ENCODE measurements at regions not wholly inside any gene's neighbourhood (a gene's known extent, or its start where the extent isn't known, plus 50 kb on each side); places are given as distances from the start of the nearest gene placed in this dataset.
A peak's percentile ranks its signal among the peaks of the same experiment; 100 is the strongest.
"Not testable (repeated sequence)": the region's sequence is repeated elsewhere in the genome, so short reads cannot be mapped to it uniquely, and the experiment has no call there.

DNA sequence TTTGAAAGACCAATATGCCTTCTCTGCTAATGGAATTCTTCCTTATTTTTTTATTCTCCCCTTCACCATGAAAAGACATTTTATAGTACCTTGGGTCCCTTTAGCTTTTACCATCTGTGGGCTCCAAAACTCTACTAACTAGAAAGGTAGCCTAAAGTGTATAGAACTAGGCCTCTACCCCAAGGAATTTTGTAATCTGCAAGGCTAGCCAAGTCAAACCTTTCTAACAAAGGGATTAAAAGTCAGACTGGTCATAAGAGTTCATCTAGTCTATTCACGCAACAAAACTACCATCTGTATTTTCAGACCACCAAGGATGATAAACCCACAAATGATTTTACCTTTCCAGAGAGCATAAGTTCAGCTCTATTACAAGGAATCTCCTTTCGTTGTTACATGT lies 189.5 kb upstream of the DCAF8L1 start:
- Histone ChIP-seq H3K4me1 (ENCODE audit: control insufficient read depth, insufficient read depth, low read length) (no peaks in the 10 kb centered on the region), H3K27ac (ENCODE audit: low read depth, low read length) (no peak overlapping the region), H3K4me3 (ENCODE audit: low read depth, low read length) (no peak overlapping the region), H3K9me3 (ENCODE audit: control insufficient read depth, insufficient read depth, low read length) (no peaks in the 10 kb centered on the region), H3K27me3 (ENCODE audit: control insufficient read depth, insufficient read depth, low read length) (no peaks in the 10 kb centered on the region), H3K36me3 (ENCODE audit: control insufficient read depth, insufficient read depth, low read length) (no peaks in the 10 kb centered on the region)
- no peak for DNase-seq (ENCODE audit: low read depth in 4 of 6, low spot score in 6 of 6)
- WGBS (ENCODE audit: insufficient coverage) = 83% methylated on average over 1 of the region's 2 CpGs

GRCh38 chrX:28158019-28158777 lies 176.9 kb upstream of the DCAF8L1 start:
- no peaks in the 10 kb centered on the region for H3K4me1 ChIP-seq (ENCODE audit: control insufficient read depth, insufficient read depth, low read length)
- H3K36me3 ChIP-seq (ENCODE audit: control insufficient read depth, insufficient read depth, low read length) = no peaks in the 10 kb centered on the region
- no peak overlapping the region for H3K4me3 ChIP-seq (ENCODE audit: low read depth, low read length)
- DNase-seq (ENCODE audit: low read depth in 4 of 6, low spot score in 6 of 6) = peak in 1 of 6 donors; percentile 3
- H3K27ac ChIP-seq (ENCODE audit: low read depth, low read length) = no peak overlapping the region
- no peaks in the 10 kb centered on the region for H3K27me3 ChIP-seq (ENCODE audit: control insufficient read depth, insufficient read depth, low read length)
- H3K9me3 ChIP-seq (ENCODE audit: control insufficient read depth, insufficient read depth, low read length) = no peaks in the 10 kb centered on the region
- 36% methylated on average over 4 of the region's 9 CpGs for WGBS (ENCODE audit: insufficient coverage)

- not testable (repeated sequence) for H3K27ac ChIP-seq (ENCODE audit: low read depth, low read length); DNase-seq (ENCODE audit: low read depth in 4 of 6, low spot score in 6 of 6); H3K9me3 ChIP-seq (ENCODE audit: control insufficient read depth, insufficient read depth, low read length); H3K36me3 ChIP-seq (ENCODE audit: control insufficient read depth, insufficient read depth, low read length); H3K4me3 ChIP-seq (ENCODE audit: low read depth, low read length); H3K4me1 ChIP-seq (ENCODE audit: control insufficient read depth, insufficient read depth, low read length); H3K27me3 ChIP-seq (ENCODE audit: control insufficient read depth, insufficient read depth, low read length)
- WGBS (ENCODE audit: insufficient coverage) = 80% methylated on average over 9 of the region's 9 CpGs
Measured at GRCh38 chrX:28152263-28152662, 171.0 kb upstream of the DCAF8L1 start.

- no peaks in the 10 kb centered on the region for H3K4me1 ChIP-seq (ENCODE audit: control insufficient read depth, insufficient read depth, low read length)
- H3K27ac ChIP-seq (ENCODE audit: low read depth, low read length) = no peak overlapping the region
- H3K9me3 ChIP-seq (ENCODE audit: control insufficient read depth, insufficient read depth, low read length) = no peaks in the 10 kb centered on the region
- H3K27me3 ChIP-seq (ENCODE audit: control insufficient read depth, insufficient read depth, low read length) = no peaks in the 10 kb centered on the region
- no CpG with 5 or more reads among the region's 6 CpGs for WGBS (ENCODE audit: insufficient coverage)
- H3K4me3 ChIP-seq (ENCODE audit: low read depth, low read length) = no peak overlapping the region
- no peak for DNase-seq (ENCODE audit: low read depth in 4 of 6, low spot score in 6 of 6)
- no peaks in the 10 kb centered on the region for H3K36me3 ChIP-seq (ENCODE audit: control insufficient read depth, insufficient read depth, low read length)
Measured at GRCh38 chrX:28135378-28136047, 154.3 kb upstream of the DCAF8L1 start.

GRCh38 chrX:28133763-28134162 lies 152.5 kb upstream of the DCAF8L1 start:
- H3K36me3 ChIP-seq (ENCODE audit: control insufficient read depth, insufficient read depth, low read length) = no peaks in the 10 kb centered on the region
- no peak overlapping the region for H3K27ac ChIP-seq (ENCODE audit: low read depth, low read length)
- WGBS (ENCODE audit: insufficient coverage) = 55% methylated on average over 2 of the region's 4 CpGs
- H3K4me1 ChIP-seq (ENCODE audit: control insufficient read depth, insufficient read depth, low read length) = no peaks in the 10 kb centered on the region
- H3K9me3 ChIP-seq (ENCODE audit: control insufficient read depth, insufficient read depth, low read length) = no peaks in the 10 kb centered on the region
- no peak for DNase-seq (ENCODE audit: low read depth in 4 of 6, low spot score in 6 of 6)
- H3K27me3 ChIP-seq (ENCODE audit: control insufficient read depth, insufficient read depth, low read length) = no peaks in the 10 kb centered on the region
- no peak overlapping the region for H3K4me3 ChIP-seq (ENCODE audit: low read depth, low read length)

- H3K4me1 ChIP-seq (ENCODE audit: control insufficient read depth, insufficient read depth, low read length) = no peaks in the 10 kb centered on the region
- H3K4me3 ChIP-seq (ENCODE audit: low read depth, low read length) = no peak overlapping the region
- H3K27me3 ChIP-seq (ENCODE audit: control insufficient read depth, insufficient read depth, low read length) = no peaks in the 10 kb centered on the region
- DNase-seq (ENCODE audit: low read depth in 4 of 6, low spot score in 6 of 6) = no peak
- no peak overlapping the region for H3K27ac ChIP-seq (ENCODE audit: low read depth, low read length)
- 75% methylated on average over 2 of the region's 3 CpGs for WGBS (ENCODE audit: insufficient coverage)
- H3K36me3 ChIP-seq (ENCODE audit: control insufficient read depth, insufficient read depth, low read length) = no peaks in the 10 kb centered on the region
- no peaks in the 10 kb centered on the region for H3K9me3 ChIP-seq (ENCODE audit: control insufficient read depth, insufficient read depth, low read length)
Measured at GRCh38 chrX:28127662-28128061, 146.4 kb upstream of the DCAF8L1 start.

GRCh38 chrX:28126886-28127285 lies 145.6 kb upstream of the DCAF8L1 start:
- no peak for DNase-seq (ENCODE audit: low read depth in 4 of 6, low spot score in 6 of 6)
- H3K27ac ChIP-seq (ENCODE audit: low read depth, low read length) = no peak overlapping the region
- no peaks in the 10 kb centered on the region for H3K9me3 ChIP-seq (ENCODE audit: control insufficient read depth, insufficient read depth, low read length)
- H3K4me1 ChIP-seq (ENCODE audit: control insufficient read depth, insufficient read depth, low read length) = no peaks in the 10 kb centered on the region
- no peak overlapping the region for H3K4me3 ChIP-seq (ENCODE audit: low read depth, low read length)
- no peaks in the 10 kb centered on the region for H3K27me3 ChIP-seq (ENCODE audit: control insufficient read depth, insufficient read depth, low read length)
- H3K36me3 ChIP-seq (ENCODE audit: control insufficient read depth, insufficient read depth, low read length) = no peaks in the 10 kb centered on the region

DNA sequence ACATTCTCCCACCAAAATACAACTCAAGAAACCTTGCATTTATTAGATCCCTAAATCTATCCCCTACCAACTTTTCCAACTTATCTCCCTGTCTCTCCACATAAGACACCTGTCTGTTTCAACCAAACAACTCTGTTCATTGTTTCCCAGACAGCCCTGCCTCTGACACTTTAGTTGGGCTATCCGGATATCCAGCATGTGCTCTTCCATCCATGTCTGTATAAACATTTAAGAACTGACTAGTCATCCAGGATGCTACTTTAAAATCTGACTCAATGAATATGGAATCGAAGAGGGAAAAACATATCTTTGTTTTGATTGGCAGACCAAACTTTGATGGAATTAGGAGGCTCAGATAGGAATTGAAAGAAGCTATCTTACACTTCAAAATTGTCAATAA lies 143.2 kb upstream of the DCAF8L1 start:
- Histone ChIP-seq H3K4me1 (ENCODE audit: control insufficient read depth, insufficient read depth, low read length) (no peaks in the 10 kb centered on the region), H3K9me3 (ENCODE audit: control insufficient read depth, insufficient read depth, low read length) (no peaks in the 10 kb centered on the region), H3K27me3 (ENCODE audit: control insufficient read depth, insufficient read depth, low read length) (no peaks in the 10 kb centered on the region), H3K4me3 (ENCODE audit: low read depth, low read length) (no peak overlapping the region), H3K27ac (ENCODE audit: low read depth, low read length) (no peak overlapping the region), H3K36me3 (ENCODE audit: control insufficient read depth, insufficient read depth, low read length) (no peaks in the 10 kb centered on the region)
- DNase-seq (ENCODE audit: low read depth in 4 of 6, low spot score in 6 of 6) = no peak
- WGBS (ENCODE audit: insufficient coverage) = 67% methylated on average over 1 of the region's 2 CpGs

DNA sequence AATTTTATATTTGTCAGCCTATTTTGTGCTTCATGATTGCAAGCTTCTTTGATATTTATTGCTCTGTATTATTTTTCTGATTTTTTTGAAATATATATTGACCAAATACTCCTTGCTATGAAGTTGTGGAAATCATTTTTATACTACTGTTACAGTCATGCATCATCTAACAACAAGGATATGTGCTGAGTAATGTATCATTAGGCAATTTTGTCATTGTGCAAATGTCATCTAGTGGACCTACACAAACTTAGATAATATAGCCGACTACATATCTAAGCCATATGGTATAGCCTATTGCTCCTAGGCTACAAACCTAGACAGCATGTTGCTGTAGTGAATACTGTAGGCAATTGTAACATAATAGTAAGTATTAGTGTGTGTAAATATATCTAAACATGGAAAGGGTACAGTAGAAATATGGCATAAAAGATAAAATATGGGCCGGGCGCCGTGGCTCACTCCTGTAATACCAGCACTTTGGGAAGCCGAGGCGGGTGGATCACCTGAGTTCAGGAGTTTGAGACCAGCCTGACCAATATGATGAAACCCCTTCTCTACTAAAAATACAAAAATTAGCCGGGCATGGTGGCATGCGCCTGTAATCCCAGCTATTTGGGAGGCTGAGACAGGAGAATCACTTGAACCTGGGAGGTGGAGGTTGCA lies 139.5 kb upstream of the DCAF8L1 start:
- H3K36me3 ChIP-seq (ENCODE audit: control insufficient read depth, insufficient read depth, low read length); H3K9me3 ChIP-seq (ENCODE audit: control insufficient read depth, insufficient read depth, low read length); H3K27me3 ChIP-seq (ENCODE audit: control insufficient read depth, insufficient read depth, low read length); DNase-seq (ENCODE audit: low read depth in 4 of 6, low spot score in 6 of 6); H3K27ac ChIP-seq (ENCODE audit: low read depth, low read length); H3K4me1 ChIP-seq (ENCODE audit: control insufficient read depth, insufficient read depth, low read length); H3K4me3 ChIP-seq (ENCODE audit: low read depth, low read length): not testable (repeated sequence)
- WGBS (ENCODE audit: insufficient coverage) = no CpG with 5 or more reads among the region's 8 CpGs

GRCh38 chrX:28120072-28120471 lies 138.8 kb upstream of the DCAF8L1 start:
- Histone ChIP-seq H3K4me1 (ENCODE audit: control insufficient read depth, insufficient read depth, low read length) (no peaks in the 10 kb centered on the region), H3K9me3 (ENCODE audit: control insufficient read depth, insufficient read depth, low read length) (no peaks in the 10 kb centered on the region), H3K27ac (ENCODE audit: low read depth, low read length) (no peak overlapping the region), H3K4me3 (ENCODE audit: low read depth, low read length) (no peak overlapping the region), H3K36me3 (ENCODE audit: control insufficient read depth, insufficient read depth, low read length) (no peaks in the 10 kb centered on the region), H3K27me3 (ENCODE audit: control insufficient read depth, insufficient read depth, low read length) (no peaks in the 10 kb centered on the region)
- 80% methylated on average over 1 of the region's 4 CpGs for WGBS (ENCODE audit: insufficient coverage)
- no peak for DNase-seq (ENCODE audit: low read depth in 4 of 6, low spot score in 6 of 6)

All from spinal cord (tissue), 9 donors.